Pancreas (tissue), 10 donors: ENCODE measurements at regions not wholly inside any gene's neighbourhood (a gene's known extent, or its start where the extent isn't known, plus 50 kb on each side); places are given as distances from the start of the nearest gene placed in this dataset.
"Not testable (repeated sequence)": the region's sequence is repeated elsewhere in the genome, so short reads cannot be mapped to it uniquely, and the experiment has no call there.

Source experiments
- ATAC-seq, 4 donors: fragments of 200-7000 bp; cut with Tn5 transposase; one replicate each; pipeline versions ENCODE4 v1.8.0 to v1.9.1; 2020; ENCODE audit warnings: mild to moderate bottlenecking in 4 of 4, moderate library complexity in 4 of 4
- DNase-seq, 6 donors: peaks; one replicate each; pipeline ENCODE4 v3.0.0-alpha.2; 2020
- FAIRE-seq: peaks from 2 replicates; lab custom pipeline; 2012; peaks lifted over from hg19 to GRCh38; lab: Jason Lieb, UNC
- H3K27ac ChIP-seq, 4 donors: fragments of 200-600 bp; sonication (generic); 1 replicate in 3 of 4; 2 replicates in 1 of 4; pipeline versions ENCODE4 v1.5.0 to v1.8.0; 2020
- H3K27me3 ChIP-seq, 4 donors: fragments of 200-600 bp; one replicate each; pipeline ENCODE4 v1.8.0; 2021
- H3K36me3 ChIP-seq, 3 donors: fragments of 200-600 bp; sonication (generic) in 1 of 3; one replicate each; pipeline versions ENCODE4 v1.5.0 to v1.8.0; 2020 to 2021
- H3K4me1 ChIP-seq, 3 donors: fragments of 200-600 bp; one replicate each; pipeline ENCODE4 v1.8.0; 2021
- H3K4me3 ChIP-seq, 4 donors: fragments of 200-600 bp; sonication (generic) in 2 of 4; one replicate each; pipeline versions ENCODE4 v1.5.0 to v1.8.0; 2020 to 2021
- H3K9me3 ChIP-seq, 4 donors: fragments of 200-600 bp; one replicate each; pipeline ENCODE4 v1.8.0; 2021
- CTCF ChIP-seq, 4 donors: fragments of 200-600 bp; sonication (generic) in 3 of 4; IDR thresholded peaks; one replicate each; pipeline versions ENCODE4 v1.5.0 to v1.8.0; 2021; ENCODE audit warnings: antibody characterized with exemption in 4 of 4
- WGBS, 2 donors: extraction: QIAGEN DNeasy Blood & Tissue Kit; methylation state at CpG; one replicate each; pipeline ENCODE4 v1.1.7; 2013; 5-methylcytosine and 5-hydroxymethylcytosine counted together
- intact Hi-C, 3 donors: fragments of 100-400 bp; cut with DNase I; formaldehyde crosslinking; loops; one replicate each; pipeline versions ENCODE4 v1.11.1 to v1.14.2; 2022
- donor health status: healthy with polysubstance abuse.
- donor health status: DM: no; HTN: no; CAD: no; lungs with moderate emphysema.
- donor health status: DM: no; HTN: no; CAD: no.
- donor health status: control.
- donor health status: control.
- donor health status: Bipolar disorder and iron deficiency.
- donor health status: DM: yes; HTN: yes; CAD: no.
- donor health status: DM: no; HTN: no; CAD: no.
- donor health status: DM: no; HTN: no; CAD: no.
- donor health status: DM: yes; HTN: yes; CAD: no.

GRCh38 chr6:140653972-140654371, 1279.5 kb upstream of the CITED2 start:
- Histone ChIP-seq H3K9me3 (no peaks in the 10 kb centered on the region), H3K36me3 (no peaks in the 10 kb centered on the region), H3K27me3 (no peaks in the 10 kb centered on the region), H3K27ac (no peak overlapping the region), H3K4me3 (no peak overlapping the region), H3K4me1 (no peaks in the 10 kb centered on the region)
- intact Hi-C loops, result no loop called here
- DNase-seq, result no peak
- ATAC-seq, result no peak
- no peak for FAIRE-seq
- no peak for TF ChIP-seq CTCF (IDR thresholded peaks at IDR 0.05)

GRCh38 chr6:140653506-140653905, 1279.1 kb upstream of the CITED2 start:
- intact Hi-C loops, result no loop called here
- FAIRE-seq (no peak), ATAC-seq (no peak), DNase-seq (no peak)
- no peak for TF ChIP-seq CTCF (IDR thresholded peaks at IDR 0.05)
- Histone ChIP-seq H3K4me3 (no peak overlapping the region), H3K4me1 (no peaks in the 10 kb centered on the region), H3K9me3 (no peaks in the 10 kb centered on the region), H3K27ac (no peak overlapping the region), H3K36me3 (no peaks in the 10 kb centered on the region), H3K27me3 (no peaks in the 10 kb centered on the region)

- 71 to 83% methylated on average over 3 of the region's 3 CpGs for WGBS, 2 donors
- H3K27me3 ChIP-seq, H3K36me3 ChIP-seq, intact Hi-C loops, FAIRE-seq, H3K4me1 ChIP-seq, H3K9me3 ChIP-seq, ATAC-seq, H3K27ac ChIP-seq, H3K4me3 ChIP-seq, DNase-seq: not testable (repeated sequence)
Observed at GRCh38 chr6:140649502-140649901, 1275.1 kb upstream of the CITED2 start.

DNA sequence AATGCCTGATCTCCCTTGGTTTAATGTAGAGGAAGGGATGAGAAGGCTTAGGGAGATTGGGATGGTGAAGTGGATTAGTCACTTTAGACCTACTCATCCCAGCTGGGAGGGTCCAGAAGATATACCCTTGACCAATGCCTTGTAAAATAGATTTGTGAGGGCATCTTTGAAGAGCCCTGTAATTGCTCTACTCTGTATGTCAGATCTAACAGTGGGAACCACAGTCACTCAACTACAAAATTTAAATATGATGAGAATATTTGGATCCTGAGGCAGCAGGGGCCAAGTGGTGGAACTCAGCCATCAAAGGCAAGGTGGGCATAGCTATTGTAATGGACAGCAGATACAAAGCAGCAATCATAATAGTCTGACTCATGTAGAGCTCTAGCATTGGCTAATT, 1272.9 kb upstream of the CITED2 start:
- FAIRE-seq, ATAC-seq, H3K4me3 ChIP-seq, H3K27ac ChIP-seq, DNase-seq, H3K27me3 ChIP-seq, H3K36me3 ChIP-seq, H3K9me3 ChIP-seq, intact Hi-C loops, H3K4me1 ChIP-seq: not testable (repeated sequence)

- Histone ChIP-seq H3K4me3 (no peak overlapping the region), H3K27ac (no peak overlapping the region), H3K36me3 (no peaks in the 10 kb centered on the region), H3K9me3 (no peaks in the 10 kb centered on the region), H3K27me3 (no peaks in the 10 kb centered on the region), H3K4me1 (no peaks in the 10 kb centered on the region)
- WGBS, 2 donors, result 74 to 83% methylated on average over 2 of the region's 2 CpGs
- TF ChIP-seq CTCF (IDR thresholded peaks at IDR 0.05), result no peak
- intact Hi-C loops, result no loop called here
- FAIRE-seq (no peak), DNase-seq (no peak), ATAC-seq (no peak)
Observed at GRCh38 chr6:140644017-140644416, 1269.6 kb upstream of the CITED2 start.

- TF ChIP-seq CTCF (IDR thresholded peaks at IDR 0.05), result no peak
- no peak for ATAC-seq
- FAIRE-seq, result no peak
- Histone ChIP-seq H3K36me3 (no peaks in the 10 kb centered on the region), H3K27ac (no peak overlapping the region), H3K27me3 (no peaks in the 10 kb centered on the region), H3K4me3 (no peak overlapping the region), H3K9me3 (no peaks in the 10 kb centered on the region), H3K4me1 (no peaks in the 10 kb centered on the region)
- no peak for DNase-seq
- intact Hi-C loops, result no loop called here
Observed at GRCh38 chr6:140641412-140641811, 1267.0 kb upstream of the CITED2 start.
